Nephron progenitor cell (in vitro differentiated cells): ENCODE measurements at regions not wholly inside any gene's neighbourhood (a gene's known extent, or its start where the extent isn't known, plus 50 kb on each side); places are given as distances from the start of the nearest gene placed in this dataset.

Experiments used
- DNase-seq: peaks from one replicate; pipeline ENCODE4 v3.0.0; 2021
- H3K27ac Mint-ChIP-seq: 2 replicates; pipeline ENCODE4 v1.8.0; 2021; ENCODE audit warnings: mild to moderate bottlenecking, moderate library complexity, mixed read lengths
- H3K27me3 Mint-ChIP-seq: 2 replicates; pipeline ENCODE4 v1.8.0; 2021; ENCODE audit warnings: mild to moderate bottlenecking, low read depth, mixed read lengths; ENCODE audit not compliant: poor library complexity
- H3K36me3 Mint-ChIP-seq: 2 replicates; pipeline ENCODE4 v1.8.0; 2021; ENCODE audit warnings: low read depth, mixed read lengths
- H3K4me1 Mint-ChIP-seq: 2 replicates; pipeline ENCODE4 v1.8.0; 2021; ENCODE audit warnings: mixed read lengths
- H3K4me3 Mint-ChIP-seq: 2 replicates; pipeline ENCODE4 v1.8.0; 2021; ENCODE audit warnings: mild to moderate bottlenecking, moderate library complexity, mixed read lengths
- H3K9me3 Mint-ChIP-seq: 2 replicates; pipeline ENCODE4 v1.8.0; 2021; ENCODE audit warnings: mild to moderate bottlenecking, moderate library complexity, mixed read lengths
- TF ChIP-seq, protein P1 (sequence below): fragments of 200-600 bp; sonication (generic); IDR thresholded peaks from 2 replicates; pipeline ENCODE4 v1.5.0; 2021; ENCODE audit warnings: antibody characterized with exemption

DNA sequence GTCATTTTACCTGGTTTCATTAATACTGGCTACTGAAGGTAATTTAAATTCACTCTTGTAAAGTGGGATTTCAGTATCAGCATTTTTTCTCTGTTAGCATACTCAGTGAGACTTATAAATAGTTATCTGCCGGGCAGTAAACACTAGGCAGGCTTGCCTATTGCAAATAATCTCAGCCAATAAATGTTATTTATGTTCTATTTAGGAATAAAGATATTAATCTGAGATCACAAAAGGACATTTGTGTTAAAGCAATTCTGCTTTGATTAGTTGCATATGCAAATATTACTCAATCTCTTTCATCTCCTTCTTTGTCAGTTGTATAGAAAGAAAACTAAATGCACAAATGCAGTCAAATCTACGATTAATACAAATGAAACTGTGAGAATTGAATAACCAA is 827.8 kb downstream of the TLE4 start:
- TF ChIP-seq, protein P1, sequence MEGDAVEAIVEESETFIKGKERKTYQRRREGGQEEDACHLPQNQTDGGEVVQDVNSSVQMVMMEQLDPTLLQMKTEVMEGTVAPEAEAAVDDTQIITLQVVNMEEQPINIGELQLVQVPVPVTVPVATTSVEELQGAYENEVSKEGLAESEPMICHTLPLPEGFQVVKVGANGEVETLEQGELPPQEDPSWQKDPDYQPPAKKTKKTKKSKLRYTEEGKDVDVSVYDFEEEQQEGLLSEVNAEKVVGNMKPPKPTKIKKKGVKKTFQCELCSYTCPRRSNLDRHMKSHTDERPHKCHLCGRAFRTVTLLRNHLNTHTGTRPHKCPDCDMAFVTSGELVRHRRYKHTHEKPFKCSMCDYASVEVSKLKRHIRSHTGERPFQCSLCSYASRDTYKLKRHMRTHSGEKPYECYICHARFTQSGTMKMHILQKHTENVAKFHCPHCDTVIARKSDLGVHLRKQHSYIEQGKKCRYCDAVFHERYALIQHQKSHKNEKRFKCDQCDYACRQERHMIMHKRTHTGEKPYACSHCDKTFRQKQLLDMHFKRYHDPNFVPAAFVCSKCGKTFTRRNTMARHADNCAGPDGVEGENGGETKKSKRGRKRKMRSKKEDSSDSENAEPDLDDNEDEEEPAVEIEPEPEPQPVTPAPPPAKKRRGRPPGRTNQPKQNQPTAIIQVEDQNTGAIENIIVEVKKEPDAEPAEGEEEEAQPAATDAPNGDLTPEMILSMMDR: no peak
- H3K27ac Mint-ChIP-seq: no peak overlapping the region
- H3K4me1 Mint-ChIP-seq: peaks cover 4% of the 10 kb centered on the region
- DNase-seq: no peak
- H3K9me3 Mint-ChIP-seq: peaks cover 4% of the 10 kb centered on the region
- H3K27me3 Mint-ChIP-seq: peaks cover 3% of the 10 kb centered on the region
- H3K36me3 Mint-ChIP-seq: no peaks in the 10 kb centered on the region
- H3K4me3 Mint-ChIP-seq: no peak overlapping the region

DNA sequence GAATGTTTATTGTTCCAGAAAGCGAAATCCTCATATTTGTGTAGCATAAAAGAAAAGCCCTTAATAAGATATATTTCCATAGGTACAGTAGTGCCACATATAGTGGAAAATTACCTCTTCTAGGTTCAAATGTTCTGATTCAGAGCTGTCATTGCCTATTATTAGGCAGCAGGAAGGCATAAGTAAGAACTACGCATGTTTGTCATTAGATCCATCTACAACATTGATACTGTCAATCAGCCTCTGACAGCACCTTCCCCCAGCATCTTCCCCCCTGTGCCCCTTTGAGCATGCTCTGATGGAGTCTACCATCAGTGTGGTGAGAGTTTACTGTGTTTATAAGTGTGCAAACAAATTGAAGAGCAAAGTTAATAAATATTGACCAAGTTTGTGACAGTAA is 816.1 kb downstream of the TLE4 start:
- Mint-ChIP-seq H3K27ac (no peak overlapping the region), H3K9me3 (peaks cover 11% of the 10 kb centered on the region)

DNA sequence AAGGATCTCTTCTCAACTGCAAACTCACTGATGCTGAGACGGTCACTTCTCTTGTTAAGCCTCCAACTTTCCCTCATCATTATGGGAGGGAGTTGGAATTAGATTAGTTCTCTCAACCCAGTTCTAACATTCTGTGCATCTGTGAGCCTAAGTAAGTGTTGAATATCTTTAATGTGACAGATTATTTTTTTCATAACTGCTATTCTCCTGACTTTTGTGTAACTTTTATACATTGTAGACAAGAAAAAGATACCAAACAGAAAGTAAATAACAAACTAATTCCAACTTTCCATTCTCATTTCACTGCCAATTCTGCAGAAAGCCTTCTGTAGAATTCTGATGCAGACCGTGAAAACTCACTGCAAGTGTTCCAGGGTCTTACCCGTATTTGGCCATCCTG is 813.5 kb downstream of the TLE4 start:
- Mint-ChIP-seq H3K27me3 (no peaks in the 10 kb centered on the region), H3K9me3 (no peaks in the 10 kb centered on the region), H3K36me3 (no peaks in the 10 kb centered on the region), H3K4me3 (no peak overlapping the region), H3K27ac (no peak overlapping the region), H3K4me1 (no peaks in the 10 kb centered on the region)
- DNase-seq: no peak
- TF ChIP-seq, protein P1: no peak

More for the DNA sequence above, 816.1 kb downstream of the TLE4 start:
- no peaks in the 10 kb centered on the region for H3K27me3 Mint-ChIP-seq
- DNase-seq: no peak
- no peak overlapping the region for H3K4me3 Mint-ChIP-seq
- H3K36me3 Mint-ChIP-seq: peaks cover 4% of the 10 kb centered on the region
- TF ChIP-seq, protein P1: no peak
- no peaks in the 10 kb centered on the region for H3K4me1 Mint-ChIP-seq

DNA sequence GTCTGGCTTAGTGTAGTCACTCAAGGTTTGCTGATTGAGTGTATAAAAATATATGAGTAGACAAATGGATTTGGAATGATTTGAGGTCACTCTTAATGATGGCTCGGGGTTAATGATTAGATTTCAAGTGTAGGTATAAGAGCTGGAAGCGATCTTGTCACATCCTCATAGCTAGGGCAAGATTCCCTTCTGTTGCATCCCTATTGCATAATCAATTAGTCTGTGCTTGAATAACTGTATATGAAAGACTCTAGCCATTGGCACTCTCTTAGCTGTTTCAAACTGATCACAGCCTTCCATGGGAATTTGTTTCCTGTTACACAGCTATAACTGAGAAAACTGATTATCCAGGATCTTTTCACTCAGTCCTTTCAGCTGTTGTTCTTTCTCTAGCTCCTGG is 811.6 kb downstream of the TLE4 start:
- Mint-ChIP-seq H3K4me1 (peaks cover 10% of the 10 kb centered on the region), H3K27me3 (no peaks in the 10 kb centered on the region), H3K9me3 (no peaks in the 10 kb centered on the region), H3K36me3 (no peaks in the 10 kb centered on the region), H3K4me3 (no peak overlapping the region), H3K27ac (no peak overlapping the region)
- TF ChIP-seq, protein P1: no peak
- DNase-seq: no peak

DNA sequence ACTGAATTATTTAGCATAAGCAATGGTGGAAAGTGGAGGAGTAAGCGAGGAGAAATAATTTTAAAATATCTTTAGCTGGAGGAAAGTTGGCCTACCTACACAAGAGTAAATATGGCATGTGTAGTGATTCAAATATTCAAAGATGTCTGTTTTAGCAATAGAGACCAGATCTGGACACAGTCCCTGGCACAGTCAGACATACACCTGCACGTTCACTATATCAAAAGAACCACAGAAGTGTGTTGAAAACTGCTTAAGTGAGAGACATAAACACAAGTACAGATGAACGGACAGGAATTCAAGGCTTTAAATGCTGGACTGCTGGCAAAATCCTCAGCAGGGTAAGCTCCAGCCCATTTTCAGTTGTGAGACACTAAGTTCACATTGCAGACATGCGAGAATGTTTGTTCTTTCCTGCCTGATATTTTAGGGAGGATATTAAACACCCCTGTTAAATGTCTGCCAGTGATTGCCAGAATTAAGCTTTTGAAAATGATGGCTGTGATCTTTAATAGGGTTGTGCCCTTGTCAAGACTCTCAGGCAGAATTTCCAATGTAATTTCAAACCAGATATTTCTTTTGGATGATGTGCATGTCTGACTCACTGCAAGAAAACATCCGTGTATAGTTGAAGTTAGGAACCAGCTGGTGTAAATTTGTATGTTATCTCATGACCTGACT is 810.6 kb downstream of the TLE4 start:
- Mint-ChIP-seq H3K27me3 (no peaks in the 10 kb centered on the region), H3K4me3 (no peak overlapping the region), H3K9me3 (no peaks in the 10 kb centered on the region), H3K4me1 (peaks cover 18% of the 10 kb centered on the region), H3K27ac (no peak overlapping the region), H3K36me3 (no peaks in the 10 kb centered on the region)
- no peak for DNase-seq
- TF ChIP-seq, protein P1: no peak

DNA sequence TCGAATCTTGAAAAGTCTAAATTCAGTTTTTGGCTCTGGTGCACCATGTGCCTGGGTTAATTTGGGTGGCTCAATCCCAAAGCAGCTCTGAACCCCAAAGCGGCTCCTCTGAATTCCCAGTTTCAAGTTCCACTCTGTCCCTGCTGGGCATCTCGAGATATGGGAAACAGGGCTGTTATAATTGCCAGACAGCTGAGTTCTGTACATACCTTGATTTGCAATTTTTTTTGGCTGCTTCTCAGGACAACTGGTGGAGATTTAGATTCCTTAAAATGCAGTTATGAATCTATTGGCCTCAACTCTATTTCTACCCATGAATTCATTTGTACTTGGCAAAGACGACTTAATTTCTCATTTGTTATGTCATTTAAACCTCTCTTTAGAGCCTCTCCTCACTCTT is 808.5 kb downstream of the TLE4 start:
- Mint-ChIP-seq H3K4me3 (no peak overlapping the region), H3K27me3 (no peaks in the 10 kb centered on the region), H3K36me3 (no peaks in the 10 kb centered on the region), H3K27ac (no peak overlapping the region), H3K4me1 (peaks cover 32% of the 10 kb centered on the region), H3K9me3 (no peaks in the 10 kb centered on the region)
- TF ChIP-seq, protein P1: no peak
- no peak for DNase-seq
